ENCODE measurements at regions not wholly inside any gene's neighbourhood (a gene's known extent, or its start where the extent isn't known, plus 50 kb on each side); places are given as distances from the start of the nearest gene placed in this dataset.
"Not testable (repeated sequence)": the region's sequence is repeated elsewhere in the genome, so short reads cannot be mapped to it uniquely, and the experiment has no call there.

DNA sequence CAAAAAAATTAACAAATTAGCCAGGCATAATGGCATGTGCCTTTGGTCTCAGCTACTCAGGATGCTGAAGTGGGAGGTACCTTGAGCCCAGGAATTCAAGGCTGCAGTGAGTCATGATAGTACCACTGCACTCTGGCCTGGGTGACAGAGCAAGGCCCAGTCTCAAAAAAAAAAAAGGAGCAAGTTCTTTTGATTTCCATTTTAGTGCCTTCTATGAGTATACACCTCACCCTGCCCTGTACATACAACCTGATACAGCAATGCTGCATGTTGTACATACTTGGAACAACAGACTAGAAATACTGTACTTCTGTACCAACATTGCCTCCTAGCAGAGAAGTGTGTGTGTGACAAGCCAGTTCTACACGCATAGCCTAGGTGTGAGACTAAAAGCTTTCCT, 97.3 kb upstream of the CARMIL1 start:
- DNase-seq (ENCODE audit: low read depth in 2 of 2) = no peak

DNA sequence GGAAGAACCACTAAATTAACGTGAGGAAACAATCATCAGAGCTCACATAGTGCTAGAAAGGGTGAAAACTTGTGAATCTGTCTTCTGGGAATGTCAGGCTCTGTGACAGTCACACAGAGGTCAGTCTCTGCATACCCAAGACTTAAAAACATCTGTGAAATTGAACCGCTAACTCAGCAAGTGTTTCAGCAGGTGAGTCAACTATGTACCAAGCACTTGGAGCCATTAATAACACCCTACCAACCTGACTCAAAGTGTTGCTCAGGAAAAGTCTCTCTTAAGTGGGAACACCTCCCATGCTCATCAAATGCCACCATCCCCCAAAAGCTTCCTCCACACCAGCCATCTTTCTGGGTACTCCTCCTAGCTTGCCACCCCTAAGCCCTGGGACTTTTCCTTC, 92.3 kb upstream of the CARMIL1 start:
- DNase-seq (ENCODE audit: low read depth in 2 of 2) = no peak

DNA sequence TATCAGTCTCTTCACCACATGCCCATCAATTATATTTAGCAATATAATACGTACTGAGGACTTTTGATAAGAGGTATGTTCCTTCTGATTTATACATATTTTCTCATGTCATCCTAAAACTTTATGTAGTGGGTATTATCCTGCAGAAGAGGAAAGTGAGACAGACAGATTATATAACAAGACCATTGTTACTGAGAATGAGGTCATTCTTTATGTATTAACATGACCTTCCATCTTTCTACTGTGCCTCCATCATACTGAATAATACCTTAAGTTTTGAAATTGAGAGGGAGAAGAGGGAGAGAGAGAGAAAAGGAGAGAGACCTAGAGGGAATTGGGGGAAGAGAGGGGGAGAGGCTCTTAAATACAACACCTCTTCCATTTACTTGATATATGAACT, 90.9 kb upstream of the CARMIL1 start:
- DNase-seq (ENCODE audit: low read depth in 2 of 2) = no peak

DNA sequence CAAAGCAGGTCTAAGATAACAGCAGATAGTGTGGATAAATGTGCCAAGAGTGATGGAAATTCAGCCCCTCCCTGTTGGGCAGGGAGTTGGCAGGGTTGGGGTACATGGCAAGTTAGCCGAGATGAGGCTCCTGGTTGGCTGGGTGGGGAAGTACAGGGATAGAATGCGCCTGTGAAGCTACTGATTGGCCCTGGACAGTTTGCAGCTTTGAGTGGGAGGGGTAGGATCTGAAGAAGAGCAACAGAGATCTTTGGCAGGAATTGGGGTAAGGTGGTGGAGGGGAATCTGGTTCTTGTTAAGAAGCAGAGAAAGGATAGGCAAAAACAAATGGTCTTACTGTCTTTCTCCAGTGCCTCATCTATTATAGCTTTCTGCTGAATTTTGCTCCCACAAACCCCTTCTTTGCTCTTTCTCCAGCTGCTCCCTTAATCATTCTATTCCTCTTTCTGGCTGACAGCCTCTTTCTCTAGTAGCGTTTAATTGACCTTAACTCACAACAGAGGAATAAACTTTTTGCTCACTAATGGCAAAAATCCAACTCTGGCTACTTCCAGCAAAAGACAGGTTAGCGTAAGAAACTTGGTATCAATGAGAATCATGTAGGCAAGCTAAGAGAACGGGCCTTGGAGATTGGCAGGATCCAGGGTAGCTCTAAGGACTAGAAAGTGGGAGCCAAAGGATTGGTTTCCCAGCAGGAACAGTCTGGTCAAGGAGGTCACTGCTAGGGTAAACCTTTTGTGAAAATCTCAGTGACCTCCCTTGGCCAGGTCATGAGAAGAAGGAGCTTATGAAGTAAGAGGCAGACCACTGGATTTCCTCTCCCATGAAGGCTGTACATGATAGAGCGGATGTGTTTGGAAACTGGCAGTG, 86.3 kb upstream of the CARMIL1 start:
- no peak for DNase-seq (ENCODE audit: low read depth in 2 of 2)

DNA sequence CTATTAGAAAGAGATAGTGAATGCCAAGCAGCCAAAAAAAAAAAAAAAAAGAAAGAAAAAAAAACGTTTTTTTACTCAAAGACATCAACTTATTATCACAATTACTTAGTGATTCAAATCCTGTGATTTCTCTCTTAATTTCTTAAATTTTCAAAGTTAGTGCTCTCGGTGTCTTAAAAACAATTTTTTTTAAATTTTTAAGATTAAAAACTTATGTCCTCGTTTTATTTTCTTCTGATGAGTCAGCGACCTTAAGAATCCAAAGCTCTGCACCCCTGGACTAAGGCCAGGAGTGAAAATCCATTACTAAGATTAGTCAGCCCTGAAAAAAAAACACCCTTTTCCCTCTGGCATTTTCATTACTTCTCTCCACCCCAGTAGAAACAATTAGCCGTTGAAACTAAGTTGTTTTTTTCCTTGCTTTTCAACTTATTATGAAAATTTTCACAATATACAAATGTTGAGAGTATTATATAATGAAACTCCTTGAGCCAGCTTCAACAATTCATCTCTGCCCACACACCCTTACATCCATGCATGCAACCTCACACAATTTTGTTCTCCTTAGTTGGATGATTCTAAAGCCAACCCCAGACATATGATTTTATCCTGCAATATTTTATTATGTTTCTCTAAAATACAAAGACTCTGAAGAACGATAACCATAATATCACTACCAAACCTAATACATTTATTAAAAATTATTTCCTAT, 85.6 kb upstream of the CARMIL1 start:
- no peak for DNase-seq (ENCODE audit: low read depth in 2 of 2)

DNA sequence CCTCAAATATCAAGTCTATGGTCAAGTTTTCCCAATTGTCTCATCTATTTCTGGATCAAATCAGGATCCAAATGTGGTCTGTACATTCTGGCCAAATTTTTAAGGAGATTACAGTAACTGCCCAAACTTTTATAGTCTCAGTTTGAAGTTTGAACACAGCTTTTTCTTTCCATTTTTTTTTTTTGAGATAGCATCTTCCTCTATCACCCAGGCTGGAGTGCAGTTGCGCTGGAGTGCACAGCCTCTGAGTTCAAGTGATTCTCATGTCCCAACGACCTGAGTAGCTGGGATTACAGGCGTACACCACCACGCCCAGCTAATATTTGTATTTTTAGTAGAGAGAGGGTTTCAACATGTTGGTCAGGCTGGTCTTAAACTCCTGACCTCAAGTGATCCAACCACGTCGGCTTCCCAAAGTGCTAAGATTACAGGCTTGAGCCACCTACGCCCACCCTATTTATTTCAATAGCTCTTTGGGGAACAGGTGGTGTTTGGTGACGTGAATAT, 84.9 kb upstream of the CARMIL1 start:
- no peak for DNase-seq (ENCODE audit: low read depth in 2 of 2)

DNA sequence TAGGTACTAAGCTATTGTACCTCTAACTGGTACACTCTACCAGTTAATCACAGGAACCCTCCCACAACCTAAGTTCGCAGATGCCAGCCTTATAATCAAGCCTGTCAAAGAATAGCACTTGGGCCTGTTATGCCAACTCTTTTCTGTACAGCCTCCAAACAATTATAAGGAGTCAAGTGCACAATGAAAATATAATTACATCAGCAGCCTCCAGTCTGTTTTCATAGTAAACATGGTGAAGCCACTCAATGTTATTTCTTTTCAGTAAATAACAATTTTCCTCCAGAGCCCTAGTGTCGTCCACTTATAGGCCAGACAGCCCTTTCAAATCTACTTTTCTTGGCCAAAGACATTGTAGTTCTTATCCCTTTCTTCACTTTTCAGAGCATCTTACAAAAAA, 82.7 kb upstream of the CARMIL1 start:
- DNase-seq (ENCODE audit: low read depth in 2 of 2) = no peak

DNA sequence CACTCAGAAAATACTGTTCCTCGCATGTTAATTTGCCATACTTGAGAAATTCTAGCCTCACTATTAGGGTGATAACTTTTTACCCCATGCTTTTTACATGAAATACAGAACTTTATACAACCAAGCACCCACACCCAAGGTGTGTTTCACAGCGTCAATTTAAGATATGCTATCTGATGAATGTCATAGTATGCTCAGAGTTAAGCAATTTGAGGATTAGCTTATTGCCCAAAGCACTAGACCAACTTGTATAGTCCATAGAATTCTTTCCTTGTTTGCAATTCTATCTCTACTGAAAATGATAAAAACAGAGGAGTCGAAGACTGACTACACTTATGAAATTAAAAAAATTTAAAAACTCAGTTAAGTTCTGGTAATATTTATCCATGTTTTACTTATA, 82.1 kb upstream of the CARMIL1 start:
- DNase-seq (ENCODE audit: low read depth in 2 of 2) = no peak

DNA sequence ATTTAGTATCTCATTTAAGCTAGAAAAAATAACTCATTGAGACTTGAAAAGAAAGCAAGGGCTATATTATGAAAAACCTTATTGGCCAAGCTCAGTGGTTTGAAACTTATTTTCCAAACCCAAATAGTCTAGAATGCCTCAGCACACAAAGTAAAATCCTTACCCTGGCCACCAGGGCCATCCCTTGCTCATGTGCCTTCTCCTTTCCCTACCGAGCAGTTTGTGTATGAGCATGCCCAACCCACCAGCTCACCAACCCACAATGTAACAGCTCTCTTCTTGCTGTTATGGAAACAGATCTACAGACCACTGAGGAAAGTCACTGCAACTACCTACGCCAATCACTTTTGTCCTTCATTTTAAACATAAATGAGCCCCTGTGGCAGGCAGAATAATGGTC, 79.6 kb upstream of the CARMIL1 start:
- no peak for DNase-seq (ENCODE audit: low read depth in 2 of 2)

DNA sequence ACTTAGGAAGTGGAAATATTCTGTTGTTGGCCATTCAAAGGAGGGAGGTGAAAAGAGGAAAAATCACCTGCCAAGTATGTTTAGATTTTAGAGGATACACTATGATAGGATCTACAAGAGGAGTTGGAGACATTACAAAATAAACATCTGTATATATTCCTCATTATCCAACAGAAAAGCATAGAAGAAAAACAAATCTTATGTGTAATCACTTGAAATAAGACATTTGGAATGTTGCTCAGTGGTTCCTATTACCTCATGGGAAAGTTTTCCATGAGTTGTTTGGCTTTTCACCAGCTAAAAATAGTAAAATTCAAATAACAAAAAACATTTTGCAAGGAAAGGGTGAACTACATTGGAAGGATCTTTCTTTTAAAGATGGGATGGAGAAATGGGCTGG, 76.7 kb upstream of the CARMIL1 start:
- DNase-seq (ENCODE audit: low read depth in 2 of 2) = no peak

DNA sequence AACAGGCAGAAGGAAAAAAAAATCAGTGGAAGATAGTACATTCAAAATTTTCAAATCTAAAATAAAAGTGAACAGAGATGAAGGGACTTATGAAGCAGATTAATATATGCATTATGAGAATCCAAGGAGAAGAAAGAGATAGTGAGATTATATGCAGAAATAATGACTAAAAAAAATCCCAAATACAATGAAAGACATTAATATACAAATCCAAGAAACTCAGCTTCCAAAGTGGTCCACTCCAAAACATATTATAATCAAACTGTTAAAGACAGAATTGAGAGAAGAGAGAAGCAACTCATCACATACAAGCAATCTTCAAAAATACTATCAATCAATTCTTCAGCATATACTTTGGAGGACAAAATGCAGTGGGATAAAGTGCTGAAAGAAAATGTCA, 73.5 kb upstream of the CARMIL1 start:
- DNase-seq (ENCODE audit: low read depth in 2 of 2) = no peak

DNA sequence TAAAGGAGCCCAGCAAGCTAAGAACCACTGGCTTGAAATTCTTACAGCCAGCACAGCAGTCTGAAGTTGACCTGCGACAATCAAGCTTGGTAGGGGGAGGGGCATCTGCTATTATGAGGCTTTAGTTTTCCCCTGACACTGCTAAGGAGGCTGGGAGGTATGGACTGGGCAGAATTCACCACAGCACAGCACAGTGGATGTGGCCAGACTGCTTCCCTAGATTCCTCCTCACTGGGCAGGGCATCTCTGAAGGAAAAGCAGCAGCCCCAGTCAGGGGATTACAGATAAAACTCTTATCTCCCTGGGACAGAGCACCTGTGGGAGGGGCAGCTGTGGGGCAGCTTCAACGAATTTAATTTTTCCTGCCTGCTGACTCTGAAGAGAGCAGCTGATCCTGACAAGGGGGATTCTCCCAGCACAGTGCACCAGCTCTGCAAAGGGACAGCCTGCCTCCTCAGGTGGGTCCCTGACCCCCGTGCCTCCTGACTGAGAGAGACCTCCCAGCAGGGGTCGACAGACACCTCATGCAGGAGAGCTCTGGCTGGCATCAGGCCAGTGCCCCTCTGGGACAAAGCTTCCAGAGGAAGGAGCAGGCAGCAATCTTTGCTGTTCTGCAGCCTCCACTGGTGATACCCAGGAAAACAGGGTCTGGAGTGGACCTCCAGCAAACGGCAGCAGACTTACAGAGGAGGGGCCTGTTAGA, 71.6 kb upstream of the CARMIL1 start:
- DNase-seq (ENCODE audit: low read depth in 2 of 2) = not testable (repeated sequence)

DNA sequence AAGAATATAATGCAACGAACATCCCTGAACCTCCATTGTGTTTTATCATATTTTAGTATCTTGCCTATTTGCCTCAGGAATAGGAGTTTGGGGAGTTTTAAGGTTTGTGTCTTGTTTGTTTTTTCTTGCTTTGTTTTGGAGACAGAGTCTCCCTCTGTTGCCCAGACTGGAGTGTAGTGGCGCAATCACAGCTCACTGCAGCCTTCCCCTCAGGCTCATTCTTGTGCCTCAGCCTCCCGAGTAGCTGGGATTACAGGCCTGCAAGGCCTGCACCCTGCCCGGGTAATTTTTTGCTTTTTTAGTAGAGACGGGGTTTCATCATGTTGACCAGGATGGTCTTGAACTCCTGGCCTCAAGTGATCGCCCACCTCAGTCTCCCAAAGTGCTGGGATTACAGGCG, 63.3 kb upstream of the CARMIL1 start:
- DNase-seq (ENCODE audit: low read depth in 2 of 2) = no peak

DNA sequence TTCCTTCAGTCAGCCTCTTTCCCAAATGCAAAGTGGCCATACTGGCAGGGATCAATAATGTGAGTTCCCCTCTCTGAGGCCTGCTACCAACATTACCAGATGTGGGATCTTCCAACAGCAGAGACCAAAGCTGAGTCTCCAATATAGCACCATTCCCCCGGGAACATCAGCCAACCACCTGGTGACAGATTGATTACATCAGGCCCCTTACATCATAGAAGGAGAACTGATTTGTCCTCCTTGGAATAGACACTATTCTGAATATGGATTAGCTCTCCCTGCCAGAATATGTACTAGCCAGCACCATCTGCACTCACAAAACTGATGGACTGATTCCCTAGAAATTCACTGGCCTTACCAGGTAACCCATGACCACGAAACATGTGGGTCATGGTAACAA, 61.9 kb upstream of the CARMIL1 start:
- no peak for DNase-seq (ENCODE audit: low read depth in 2 of 2)

DNA sequence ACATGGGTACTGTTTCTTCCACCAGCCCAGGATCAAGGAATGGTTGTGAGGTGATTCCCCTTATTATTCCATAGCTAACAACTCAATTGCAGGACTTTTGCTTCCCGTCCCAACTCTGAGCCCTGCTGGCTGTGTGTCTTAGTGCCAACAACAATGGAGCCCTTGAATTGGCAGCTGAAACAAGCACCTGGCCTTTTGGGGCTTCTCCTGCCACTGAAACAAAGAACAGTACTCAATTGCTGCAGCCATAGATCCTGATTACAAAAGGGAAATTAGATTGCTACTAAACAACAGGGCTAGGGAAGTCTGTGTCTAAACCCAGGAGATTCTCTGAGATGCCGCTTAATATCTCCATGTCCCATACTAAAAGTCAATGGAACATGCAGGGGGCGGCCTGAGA, 61.3 kb upstream of the CARMIL1 start:
- DNase-seq (ENCODE audit: low read depth in 2 of 2) = no peak

DNA sequence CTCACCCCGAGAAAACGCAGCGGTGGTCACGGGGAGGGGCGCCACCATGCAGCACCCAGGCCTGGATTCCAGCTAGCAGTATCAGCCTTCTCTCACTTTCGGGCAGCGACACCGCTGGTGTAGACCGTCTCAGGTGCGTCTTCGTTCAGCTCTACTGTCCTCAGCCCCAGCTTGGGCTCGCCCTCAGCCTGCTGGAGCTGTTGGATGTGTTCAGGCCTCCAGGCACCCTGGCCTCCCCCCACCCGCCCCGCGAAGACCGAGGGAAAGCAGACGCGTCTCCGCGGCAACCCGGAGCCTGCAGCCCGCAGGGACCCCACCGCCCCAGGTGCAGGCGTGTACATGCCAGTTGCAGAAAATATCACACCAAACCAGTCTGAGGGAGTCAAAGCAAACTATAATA, 60.8 kb upstream of the CARMIL1 start:
- DNase-seq (ENCODE audit: low read depth in 2 of 2) = no peak

DNA sequence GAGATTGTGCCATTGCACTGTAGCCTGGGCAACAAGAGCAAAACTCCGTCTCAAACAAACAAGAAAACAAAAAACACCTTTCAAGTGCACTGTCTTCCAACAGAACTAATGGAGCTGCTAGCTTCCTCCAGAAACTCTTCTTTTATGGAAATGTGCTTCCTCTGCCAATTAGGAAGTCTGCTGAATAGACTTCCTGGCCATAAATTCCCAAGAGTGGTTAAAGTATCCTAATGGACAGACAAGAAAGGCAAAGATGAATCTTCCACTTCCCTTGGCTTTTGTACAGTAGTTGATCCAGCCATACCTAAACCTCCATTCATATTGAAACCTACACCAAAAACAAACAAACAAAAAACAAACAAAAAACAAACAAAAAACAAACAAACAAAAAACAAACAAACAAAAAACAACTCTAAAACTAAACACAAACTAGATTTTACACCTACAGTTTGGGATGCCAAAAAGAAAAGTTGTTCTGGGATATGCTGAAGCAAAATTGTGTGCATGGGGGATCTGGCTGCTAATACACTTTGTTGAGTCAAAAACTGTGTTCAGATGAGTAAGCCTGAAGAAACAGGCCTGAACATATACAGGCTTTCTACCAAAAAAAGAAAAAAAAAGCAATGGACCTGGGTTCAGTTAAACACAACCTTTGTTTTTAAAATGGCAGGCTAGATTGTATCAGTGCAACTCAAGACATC, 59.8 kb upstream of the CARMIL1 start:
- DNase-seq (ENCODE audit: low read depth in 2 of 2) = no peak

DNA sequence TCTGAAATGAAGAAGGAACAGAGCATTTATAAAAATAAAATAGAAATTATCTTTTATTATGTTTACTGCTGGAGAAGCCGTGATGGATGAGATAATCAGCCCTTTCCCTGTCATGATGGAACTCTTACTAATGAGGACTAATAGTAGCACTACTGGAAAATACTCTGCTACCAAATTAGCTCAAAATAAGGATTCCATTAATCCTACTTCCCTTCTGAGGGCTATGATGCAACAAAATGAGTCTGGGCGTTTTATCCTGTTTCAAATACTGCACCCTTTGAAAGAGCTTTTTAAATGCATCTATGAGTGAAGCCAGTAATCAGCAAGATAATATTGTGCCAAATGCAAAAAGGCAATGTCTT, 59.3 kb upstream of the CARMIL1 start:
- no peak for DNase-seq (ENCODE audit: low read depth in 2 of 2)

DNA sequence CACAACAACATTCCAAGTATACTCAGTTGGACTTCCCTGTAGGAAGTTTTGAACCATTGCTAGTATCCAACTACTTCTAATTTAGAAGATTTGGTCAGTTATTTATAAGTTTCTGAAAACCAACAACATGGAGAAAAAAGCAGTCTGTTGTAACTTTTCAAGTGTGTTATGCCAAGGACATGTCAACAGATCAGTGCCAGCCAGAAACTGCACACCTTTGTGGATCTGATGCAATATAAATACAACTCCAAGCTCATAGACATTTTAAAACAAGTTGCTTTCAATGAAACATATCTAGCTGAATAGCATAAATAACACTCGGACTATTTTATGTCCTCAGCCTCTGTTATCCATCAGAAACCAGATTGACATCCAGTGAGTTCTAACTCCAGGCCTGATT, 58.3 kb upstream of the CARMIL1 start:
- no peak for DNase-seq (ENCODE audit: low read depth in 2 of 2)

DNA sequence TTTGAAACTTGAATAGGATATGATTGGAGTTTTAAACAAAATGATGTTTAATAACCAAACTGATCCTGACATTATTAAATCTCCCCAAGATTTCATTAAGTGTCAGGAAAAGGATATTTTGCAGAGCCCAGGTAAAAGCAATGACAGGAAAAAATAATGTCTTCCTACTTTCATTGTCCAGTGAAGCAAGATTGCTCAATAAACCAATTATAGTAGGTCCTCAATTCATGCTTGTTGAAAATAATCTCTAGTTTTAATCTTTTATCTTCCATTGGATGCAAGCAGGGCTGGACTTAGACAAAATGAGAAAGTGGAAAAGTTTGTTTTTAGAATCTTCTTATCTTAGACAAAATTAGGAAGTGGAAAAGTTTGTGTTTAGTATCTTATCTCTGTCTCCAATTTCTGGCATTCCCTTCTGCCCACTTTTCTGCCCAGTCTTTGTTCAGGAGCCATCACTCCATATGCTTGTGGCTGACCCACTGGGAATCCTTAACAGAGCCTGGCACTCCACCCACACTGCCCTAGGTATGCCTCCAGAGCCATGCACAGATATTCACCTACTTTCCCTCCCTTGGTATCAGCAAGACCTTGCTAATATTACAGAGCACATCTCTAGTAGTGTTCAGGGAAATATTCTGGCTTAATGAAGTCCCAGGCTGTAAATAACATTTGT, 57.0 kb upstream of the CARMIL1 start:
- no peak for DNase-seq (ENCODE audit: low read depth in 2 of 2)

DNA sequence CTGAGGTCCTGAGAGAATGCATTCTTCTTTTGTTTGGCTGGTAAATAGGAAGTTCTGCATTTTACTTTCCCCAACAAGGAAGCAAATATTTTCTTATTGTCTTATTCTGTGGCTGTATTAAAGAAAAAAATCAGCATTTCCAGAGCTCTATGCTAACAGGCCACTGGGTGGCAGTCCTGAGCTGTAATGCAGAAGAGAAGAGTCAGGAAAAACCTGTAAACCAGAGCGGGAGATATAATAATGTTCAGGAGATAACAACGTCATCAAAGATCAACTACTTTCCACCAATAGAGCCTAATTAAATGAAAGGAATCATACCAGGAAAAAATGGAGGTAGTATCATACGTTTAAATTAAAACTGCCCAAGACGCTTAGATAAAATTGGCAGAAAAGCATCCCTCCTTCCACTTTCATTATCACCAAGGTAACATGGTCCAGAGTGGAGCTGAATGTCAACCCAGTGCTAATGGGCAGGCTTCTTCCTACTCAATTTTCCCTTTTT, 55.6 kb upstream of the CARMIL1 start:
- DNase-seq (ENCODE audit: low read depth in 2 of 2) = peak; percentile 18 to 43

Data from stimulated activated CD8-positive, alpha-beta memory T cell treated with anti-CD3 and anti-CD28 coated beads, Interleukin-2, amount 100 ng/mL, for 1 hour (primary cell).